Neutrophil (primary cell): ENCODE measurements at regions not wholly inside any gene's neighbourhood (a gene's known extent, or its start where the extent isn't known, plus 50 kb on each side); places are given as distances from the start of the nearest gene placed in this dataset.

Experiments
- H3K27ac ChIP-seq: fragments of 200-600 bp; sonication (generic); 2 replicates; pipeline ENCODE4 v1.5.1; 2016; ENCODE audit warnings: mild to moderate bottlenecking, moderate library complexity
- H3K27me3 ChIP-seq: fragments of 200-600 bp; sonication (generic); 2 replicates; pipeline ENCODE4 v1.6.0; 2016; ENCODE audit warnings: mild to moderate bottlenecking
- H3K36me3 ChIP-seq: fragments of 200-600 bp; sonication (generic); 2 replicates; pipeline ENCODE4 v1.5.1; 2017
- H3K4me1 ChIP-seq, 2 experiments: fragments of 200-600 bp in 1 of 2; sonication (generic) in 1 of 2; 1 replicate in 1 of 2; 2 replicates in 1 of 2; pipeline versions ENCODE4 v1.5.1 to v1.6.1; 2013 to 2016; ENCODE audit warnings: low read depth in 1 of 2, low read length in 1 of 2, mild to moderate bottlenecking in 1 of 2, moderate library complexity in 1 of 2; ENCODE audit not compliant: control insufficient read depth in 1 of 2, insufficient read depth in 1 of 2
- H3K4me3 ChIP-seq, 2 experiments: fragments of 200-600 bp in 1 of 2; sonication (generic) in 1 of 2; 1 replicate in 1 of 2; 2 replicates in 1 of 2; pipeline ENCODE4 v1.5.1; 2013 to 2016; ENCODE audit warnings: low read depth in 1 of 2, low read length in 1 of 2, mild to moderate bottlenecking in 1 of 2, moderate library complexity in 1 of 2
- H3K9me3 ChIP-seq: fragments of 200-600 bp; sonication (generic); 2 replicates; pipeline ENCODE4 v1.5.1; 2016
- CTCF ChIP-seq: fragments of 200-600 bp; sonication (generic); IDR thresholded peaks from 2 replicates; pipeline ENCODE4 v1.5.1; 2016; ENCODE audit warnings: antibody characterized with exemption

GRCh38 chr1:98441281-98441680, 220.2 kb upstream of the SNX7 start:
- no peak for TF ChIP-seq CTCF
- H3K36me3 ChIP-seq = no peaks in the 10 kb centered on the region
- no peaks in the 10 kb centered on the region for H3K4me1 ChIP-seq
- no peaks in the 10 kb centered on the region for H3K9me3 ChIP-seq
- no peak overlapping the region for H3K27ac ChIP-seq
- no peak overlapping the region for H3K4me3 ChIP-seq
- no peaks in the 10 kb centered on the region for H3K27me3 ChIP-seq

- no peaks in the 10 kb centered on the region for H3K27me3 ChIP-seq
- H3K27ac ChIP-seq = no peak overlapping the region
- no peaks in the 10 kb centered on the region for H3K9me3 ChIP-seq
- H3K36me3 ChIP-seq = no peaks in the 10 kb centered on the region
- H3K4me1 ChIP-seq = no peaks in the 10 kb centered on the region
- no peak overlapping the region for H3K4me3 ChIP-seq
- no peak for TF ChIP-seq CTCF
Measured at GRCh38 chr1:98439471-98439870, 222.1 kb upstream of the SNX7 start.

GRCh38 chr1:98437540-98437939, 224.0 kb upstream of the SNX7 start:
- Histone ChIP-seq H3K4me1 (no peaks in the 10 kb centered on the region), H3K36me3 (no peaks in the 10 kb centered on the region), H3K27me3 (no peaks in the 10 kb centered on the region), H3K4me3 (no peak overlapping the region), H3K9me3 (no peaks in the 10 kb centered on the region), H3K27ac (no peak overlapping the region)
- no peak for TF ChIP-seq CTCF

GRCh38 chr1:98437011-98437410, 224.5 kb upstream of the SNX7 start:
- Histone ChIP-seq H3K4me1 (no peaks in the 10 kb centered on the region), H3K9me3 (no peaks in the 10 kb centered on the region)

GRCh38 chr1:98429965-98430443, 231.5 kb upstream of the SNX7 start:
- Histone ChIP-seq H3K27me3 (no peaks in the 10 kb centered on the region), H3K27ac (no peak overlapping the region), H3K9me3 (no peaks in the 10 kb centered on the region), H3K4me1 (no peaks in the 10 kb centered on the region), H3K4me3 (no peak overlapping the region), H3K36me3 (no peaks in the 10 kb centered on the region)
- no peak for TF ChIP-seq CTCF

More at GRCh38 chr1:98437011-98437410, 224.5 kb upstream of the SNX7 start:
- TF ChIP-seq CTCF = no peak
- Histone ChIP-seq H3K27ac (no peak overlapping the region), H3K27me3 (no peaks in the 10 kb centered on the region), H3K36me3 (no peaks in the 10 kb centered on the region), H3K4me3 (no peak overlapping the region)

- Histone ChIP-seq H3K9me3 (no peaks in the 10 kb centered on the region), H3K4me1 (no peaks in the 10 kb centered on the region), H3K27me3 (no peaks in the 10 kb centered on the region), H3K36me3 (no peaks in the 10 kb centered on the region), H3K27ac (no peak overlapping the region), H3K4me3 (no peak overlapping the region)
- TF ChIP-seq CTCF = no peak
Measured at GRCh38 chr1:98428864-98429263, 232.7 kb upstream of the SNX7 start.
